H1 (cell line): ENCODE measurements at regions not wholly inside any gene's neighbourhood (a gene's known extent, or its start where the extent isn't known, plus 50 kb on each side); places are given as distances from the start of the nearest gene placed in this dataset.

ENCODE experiments used
- CTCF ChIA-PET: fragments of 300-600 bp; sonication (Branson Sonifier 250); formaldehyde crosslinking; loops from one replicate; lab custom pipeline; 2021; ENCODE audit not compliant: partially characterized antibody; lab: Charles Lee
- POLR2A ChIA-PET: fragments of 300-600 bp; sonication (Branson Sonifier 250); formaldehyde crosslinking; loops from one replicate; lab custom pipeline; 2021; ENCODE audit warnings: inconsistent platforms; ENCODE audit not compliant: partially characterized antibody; lab: Charles Lee
- DNase-seq, 2 experiments: peaks; one replicate each; pipeline versions ENCODE4 v3.0.0 to v3.0.0-alpha.2; 2010 to 2022; ENCODE audit warnings: low spot score in 2 of 2, low read depth in 1 of 2, mixed read lengths in 1 of 2
- FAIRE-seq: peaks from 2 replicates; lab custom pipeline; 2011; peaks lifted over from hg19 to GRCh38; lab: Jason Lieb, UNC
- H2AFZ ChIP-seq: 2 replicates; pipeline ENCODE4 v1.8.1; 2012; ENCODE audit warnings: low read length, inconsistent platforms
- H2AK5ac ChIP-seq: 2 replicates; pipeline ENCODE4 v1.6.1; 2013; ENCODE audit warnings: low read depth, low read length
- H2BK120ac ChIP-seq: replicated peaks from 2 replicates; pipeline ENCODE3; 2013; ENCODE audit warnings: low read depth, low read length, inconsistent platforms
- H2BK12ac ChIP-seq: 2 replicates; pipeline ENCODE4 v1.6.1; 2013; ENCODE audit warnings: low read depth, low read length
- H2BK15ac ChIP-seq: 2 replicates; pipeline ENCODE4 v1.6.1; 2013; ENCODE audit warnings: low read length
- H2BK20ac ChIP-seq: 2 replicates; pipeline ENCODE4 v1.6.1; 2013; ENCODE audit warnings: low read length
- H2BK5ac ChIP-seq: 2 replicates; pipeline ENCODE4 v1.6.1; 2013; ENCODE audit warnings: low read depth, low read length
- H3K14ac ChIP-seq: 2 replicates; pipeline ENCODE4 v1.6.1; 2013; ENCODE audit warnings: inconsistent platforms; ENCODE audit not compliant: insufficient read length
- H3K18ac ChIP-seq: 2 replicates; pipeline ENCODE4 v1.6.1; 2013; ENCODE audit warnings: low read length; ENCODE audit errors: extremely low read depth
- H3K23ac ChIP-seq: 2 replicates; pipeline ENCODE4 v1.6.1; 2013; ENCODE audit warnings: inconsistent platforms; ENCODE audit not compliant: insufficient read length
- H3K23me2 ChIP-seq: 2 replicates; pipeline ENCODE4 v1.6.1; 2013; ENCODE audit warnings: low read depth, low read length
- H3K27ac ChIP-seq: 2 replicates; pipeline ENCODE4 v1.6.1; 2011; ENCODE audit warnings: low read depth, low read length, inconsistent platforms
- H3K27me3 ChIP-seq, 4 experiments: replicated peaks in 1 of 4; 1 replicate in 1 of 4; 2 replicates in 3 of 4; pipeline versions ENCODE4 v1.6.1 to v1.8.1; 2011 to 2013; ENCODE audit warnings: low read length in 3 of 4, mild to moderate bottlenecking in 3 of 4, inconsistent platforms in 2 of 4, mixed read lengths in 2 of 4, moderate library complexity in 1 of 4; ENCODE audit not compliant: control insufficient read depth in 3 of 4, insufficient read depth in 3 of 4; ENCODE audit errors: extremely low read depth in 1 of 4
- H3K36me3 ChIP-seq, 4 experiments: 2 replicates each; pipeline versions ENCODE4 v1.6.1 to v1.8.1; 2011 to 2013; ENCODE audit warnings: mild to moderate bottlenecking in 4 of 4, low read length in 3 of 4, moderate library complexity in 2 of 4, control low read depth in 1 of 4, inconsistent platforms in 1 of 4; ENCODE audit not compliant: insufficient read depth in 4 of 4, control insufficient read depth in 2 of 4
- H3K4ac ChIP-seq: replicated peaks from 2 replicates; pipeline ENCODE3; 2013; ENCODE audit warnings: low read length, low read depth, mixed read lengths, inconsistent platforms; ENCODE audit not compliant: insufficient read length
- H3K4me1 ChIP-seq, 4 experiments: replicated peaks in 1 of 4; 1 replicate in 1 of 4; 2 replicates in 3 of 4; pipeline versions ENCODE4 v1.6.1 to v1.8.1; 2011 to 2013; ENCODE audit warnings: low read length in 3 of 4, inconsistent platforms in 2 of 4, mixed read lengths in 1 of 4; ENCODE audit not compliant: insufficient read depth in 4 of 4, control insufficient read depth in 3 of 4
- H3K4me2 ChIP-seq, 2 experiments: 2 replicates each; pipeline versions ENCODE4 v1.6.1 to v1.8.1; 2011 to 2013; ENCODE audit warnings: low read depth in 2 of 2, low read length in 2 of 2, control low read depth in 1 of 2, inconsistent platforms in 1 of 2, mild to moderate bottlenecking in 1 of 2; ENCODE audit not compliant: insufficient read depth in 1 of 2
- H3K4me3 ChIP-seq, 4 experiments: fragments of 200-600, 300-600 bp in 1 of 4; sonication (generic), shearing (Covaris generic), sonication (Bioruptor Twin) in 1 of 4; 2 replicates each; pipeline versions ENCODE4 v1.5.1 to v1.8.1; 2011 to 2016; ENCODE audit warnings: low read length in 4 of 4, low read depth in 3 of 4, control low read depth in 2 of 4, inconsistent platforms in 2 of 4, mild to moderate bottlenecking in 2 of 4, mixed read lengths in 1 of 4, moderate library complexity in 1 of 4; ENCODE audit not compliant: insufficient read depth in 2 of 4; ENCODE audit errors: extremely low read depth in 1 of 4
- H3K56ac ChIP-seq: replicated peaks from 2 replicates; pipeline ENCODE3; 2013; ENCODE audit warnings: low read depth, mild to moderate bottlenecking, mixed read lengths, low read length, inconsistent platforms; ENCODE audit not compliant: insufficient read length
- H3K79me1 ChIP-seq: 2 replicates; pipeline ENCODE4 v1.6.1; 2013; ENCODE audit warnings: low read depth, low read length, control low read depth
- H3K79me2 ChIP-seq, 2 experiments: 2 replicates each; pipeline versions ENCODE4 v1.6.1 to v1.8.1; 2012 to 2013; ENCODE audit warnings: low read length in 2 of 2, mild to moderate bottlenecking in 2 of 2, inconsistent platforms in 1 of 2; ENCODE audit not compliant: insufficient read depth in 2 of 2, control insufficient read depth in 1 of 2
- H3K9ac ChIP-seq, 4 experiments: replicated peaks in 1 of 4; 1 replicate in 1 of 4; 2 replicates in 3 of 4; pipeline versions ENCODE4 v1.6.1 to v1.8.1; 2011 to 2013; ENCODE audit warnings: low read depth in 3 of 4, low read length in 3 of 4, control low read depth in 2 of 4, mild to moderate bottlenecking in 2 of 4, moderate library complexity in 2 of 4, inconsistent platforms in 1 of 4; ENCODE audit errors: extremely low read depth in 1 of 4
- H3K9me3 ChIP-seq, 2 experiments: 2 replicates each; pipeline versions ENCODE4 v1.6.1 to v1.8.1; 2012 to 2013; ENCODE audit warnings: mild to moderate bottlenecking in 2 of 2, moderate library complexity in 2 of 2, control low read depth in 1 of 2, inconsistent platforms in 1 of 2, low read depth in 1 of 2, low read length in 1 of 2, mixed read lengths in 1 of 2; ENCODE audit not compliant: insufficient read depth in 2 of 2
- H4K20me1 ChIP-seq, 2 experiments: replicated peaks in 1 of 2; 2 replicates each; pipeline versions ENCODE3 to v1.8.1; 2011 to 2013; ENCODE audit warnings: inconsistent platforms in 2 of 2, low read length in 2 of 2, mild to moderate bottlenecking in 1 of 2; ENCODE audit not compliant: insufficient read depth in 2 of 2, control insufficient read depth in 1 of 2
- H4K5ac ChIP-seq: 2 replicates; pipeline ENCODE4 v1.6.1; 2013; ENCODE audit warnings: low read length, low read depth, mixed read lengths, inconsistent platforms; ENCODE audit not compliant: insufficient read length
- H4K8ac ChIP-seq: 2 replicates; pipeline ENCODE4 v1.8.0; 2013; ENCODE audit warnings: mild to moderate bottlenecking, moderate library complexity, low read length, inconsistent platforms; ENCODE audit not compliant: insufficient read depth; ENCODE audit errors: extremely low read depth
- H4K91ac ChIP-seq: replicated peaks from 2 replicates; pipeline ENCODE3; 2013; ENCODE audit warnings: low read length, mixed read lengths, inconsistent platforms; ENCODE audit not compliant: insufficient read length
- BACH1 ChIP-seq: IDR thresholded peaks from 2 replicates; pipeline ENCODE4 v1.6.1; 2012; ENCODE audit warnings: low read length, improper control_type of control experiment
- CHD2 ChIP-seq: IDR thresholded peaks from 2 replicates; pipeline ENCODE4 v1.6.1; 2012; ENCODE audit warnings: low read length, improper control_type of control experiment
- E2F6 ChIP-seq: IDR thresholded peaks from 2 replicates; pipeline ENCODE4 v1.6.1; 2012; ENCODE audit warnings: inconsistent platforms
- EGR1 ChIP-seq: IDR thresholded peaks from 2 replicates; pipeline ENCODE4 v1.6.1; 2011; ENCODE audit warnings: low read depth, low read length, borderline replicate concordance
- FOSL1 ChIP-seq: IDR thresholded peaks from 2 replicates; pipeline ENCODE4 v1.6.1; 2011; ENCODE audit warnings: mild to moderate bottlenecking, low read depth, low read length, moderate library complexity; ENCODE audit not compliant: insufficient read depth
- JUN ChIP-seq: IDR thresholded peaks from 2 replicates; pipeline ENCODE4 v1.6.1; 2011; ENCODE audit warnings: low read depth, mild to moderate bottlenecking, improper control_type of control experiment, low read length
- KDM1A ChIP-seq: fragments of 200-600, 300-600 bp; sonication (generic); IDR thresholded peaks from 2 replicates; pipeline ENCODE4 v1.7.1; 2016; ENCODE audit warnings: mild to moderate bottlenecking, low read length, borderline replicate concordance
- KDM4A ChIP-seq: IDR thresholded peaks from one replicate; pipeline ENCODE4 v1.7.1; 2012; ENCODE audit warnings: low read depth, mild to moderate bottlenecking, moderate library complexity, low read length, inconsistent platforms; ENCODE audit not compliant: severe bottlenecking
- KDM5A ChIP-seq: fragments of 200-600 bp; IDR thresholded peaks from 2 replicates; pipeline ENCODE4 v1.7.1; 2012; ENCODE audit warnings: mild to moderate bottlenecking, low read length, inconsistent platforms, mixed read lengths
- NANOG ChIP-seq: IDR thresholded peaks from 2 replicates; pipeline ENCODE4 v1.6.1; 2011; ENCODE audit warnings: low read length, low read depth, mild to moderate bottlenecking, inconsistent platforms; ENCODE audit not compliant: insufficient read depth, poor library complexity, severe bottlenecking
- PHF8 ChIP-seq: fragments of 200-600 bp; sonication (generic); conservative IDR thresholded peaks from 2 replicates; pipeline ENCODE4 v1.7.1; 2012; ENCODE audit warnings: low read depth, mild to moderate bottlenecking, inconsistent platforms, low read length, moderate library complexity
- SAP30 ChIP-seq: fragments of 300-600 bp; sonication (generic); IDR thresholded peaks from 2 replicates; pipeline ENCODE4 v1.7.1; 2012; ENCODE audit warnings: low read length, moderate library complexity, mild to moderate bottlenecking, inconsistent platforms; ENCODE audit not compliant: insufficient read depth, insufficient replicate concordance
- TAF1 ChIP-seq: IDR thresholded peaks from 2 replicates; pipeline ENCODE4 v1.6.1; 2011; ENCODE audit warnings: mild to moderate bottlenecking, low read depth, low read length
- TBP ChIP-seq: IDR thresholded peaks from 2 replicates; pipeline ENCODE4 v1.6.1; 2011; ENCODE audit warnings: low read depth, low read length, improper control_type of control experiment
- ZNF274 ChIP-seq: IDR thresholded peaks from 2 replicates; pipeline ENCODE4 v1.7.0; 2012; ENCODE audit warnings: low read length, borderline replicate concordance; ENCODE audit errors: extremely low read depth
- WGBS, 2 experiments: shearing (Covaris generic) in 1 of 2; methylation state at CpG; one replicate each; pipeline versions ENCODE4 v1.1.6 to v1.1.7; 2013 to 2015; ENCODE audit warnings: low lambda C conversion rate in 2 of 2, mixed read lengths in 2 of 2, inconsistent platforms in 1 of 2, low coverage in 1 of 2, missing lambda C conversion rate in 1 of 2; ENCODE audit not compliant: insufficient replicate concordance in 2 of 2, insufficient coverage in 1 of 2, insufficient read length in 1 of 2; ENCODE audit errors: extremely low coverage in 1 of 2, missing lambda C conversion rate in 1 of 2; 5-methylcytosine and 5-hydroxymethylcytosine counted together

GRCh38 chr6:106729841-106730240 is 100.5 kb downstream of the QRSL1 start:
- Histone ChIP-seq H3K27me3 (no peaks in the 10 kb centered on the region), H2BK5ac (no peak overlapping the region), H3K4me3 (no peak overlapping the region), H2BK12ac (no peak overlapping the region), H3K79me2 (no peaks in the 10 kb centered on the region), H3K23me2 (peaks cover 2% of the 10 kb centered on the region), H2BK20ac (no peak overlapping the region), H3K79me1 (no peaks in the 10 kb centered on the region), H2BK120ac (no peak overlapping the region), H3K9me3 (no peaks in the 10 kb centered on the region), H4K20me1 (no peaks in the 10 kb centered on the region), H3K56ac (no peak overlapping the region), H2AK5ac (no peak overlapping the region), H3K4me2 (no peak overlapping the region), H3K4ac (no peak overlapping the region), H3K27ac (no peak overlapping the region), H4K8ac (no peak overlapping the region; the same call in 1 of the 2 replicates), H3K36me3 (no peaks in the 10 kb centered on the region), H3K14ac (no peak overlapping the region), H4K5ac (no peak overlapping the region), H4K91ac (no peak overlapping the region), H3K23ac (no peak overlapping the region), H2BK15ac (no peak overlapping the region; the same call in 1 of the 2 replicates), H3K9ac (no peak overlapping the region), H3K4me1 (no peaks in the 10 kb centered on the region; a peak in 1 of 7 replicates), H3K18ac (no peak overlapping the region; the same call in 1 of the 2 replicates), H2AFZ (no peak overlapping the region)
- FAIRE-seq: no peak
- POLR2A ChIA-PET: no interaction called here
- DNase-seq: no peak
- 89% methylated on average over 4 of the region's 4 CpGs; no CpG with 5 or more reads in 1 of the 2 experiments for WGBS, 2 experiments
- CTCF ChIA-PET: interaction anchor here (1.3 to 3.0 kb wide), 2 partner anchors 15 to 18 kb away, joined by 3 to 10 read pairs; no protein-coding TSS in a partner anchor
- TF ChIP-seq KDM5A (no peak), JUN (no peak), TAF1 (no peak), NANOG (no peak), TBP (no peak), CHD2 (no peak), FOSL1 (no peak), BACH1 (no peak), ZNF274 (no peak), PHF8 (no peak), E2F6 (no peak), EGR1 (no peak), SAP30 (no peak), KDM1A (no peak), KDM4A (no peak)
